Subcutaneous abdominal adipose tissue (tissue), 5 donors: ENCODE measurements at regions not wholly inside any gene's neighbourhood (a gene's known extent, or its start where the extent isn't known, plus 50 kb on each side); places are given as distances from the start of the nearest gene placed in this dataset.
"Not testable (repeated sequence)": the region's sequence is repeated elsewhere in the genome, so short reads cannot be mapped to it uniquely, and the experiment has no call there.

Experiments used
- H3K27ac ChIP-seq: one replicate; pipeline ENCODE4 v1.7.0; 2013; ENCODE audit warnings: low read depth, mild to moderate bottlenecking, inconsistent platforms, low read length, moderate library complexity
- H3K27me3 ChIP-seq, 5 donors: one replicate each; pipeline ENCODE4 v1.7.0; 2013; ENCODE audit warnings: low read length in 5 of 5, inconsistent platforms in 1 of 5; ENCODE audit not compliant: control insufficient read depth in 5 of 5, insufficient read depth in 4 of 5
- H3K36me3 ChIP-seq, 5 donors: one replicate each; pipeline ENCODE4 v1.7.0; 2013; ENCODE audit warnings: low read length in 5 of 5; ENCODE audit not compliant: control insufficient read depth in 5 of 5, insufficient read depth in 5 of 5
- H3K4me1 ChIP-seq, 5 donors: one replicate each; pipeline ENCODE4 v1.7.0; 2013; ENCODE audit warnings: low read length in 5 of 5, mild to moderate bottlenecking in 3 of 5, moderate library complexity in 1 of 5; ENCODE audit not compliant: control insufficient read depth in 5 of 5, insufficient read depth in 5 of 5
- H3K4me3 ChIP-seq, 5 donors: one replicate each; pipeline ENCODE4 v1.7.0; 2013; ENCODE audit warnings: low read length in 5 of 5, low read depth in 1 of 5
- H3K9ac ChIP-seq, 5 donors: one replicate each; pipeline ENCODE4 v1.7.0; 2013; ENCODE audit warnings: low read length in 5 of 5, mild to moderate bottlenecking in 4 of 5, moderate library complexity in 3 of 5
- H3K9me3 ChIP-seq, 5 donors: one replicate each; pipeline ENCODE4 v1.7.0; 2013; ENCODE audit warnings: low read length in 5 of 5; ENCODE audit not compliant: control insufficient read depth in 5 of 5
- donor health status: healthy.
- donor health status: healthy.
- donor health status: healthy.
- donor health status: healthy.
- donor health status: healthy.

DNA sequence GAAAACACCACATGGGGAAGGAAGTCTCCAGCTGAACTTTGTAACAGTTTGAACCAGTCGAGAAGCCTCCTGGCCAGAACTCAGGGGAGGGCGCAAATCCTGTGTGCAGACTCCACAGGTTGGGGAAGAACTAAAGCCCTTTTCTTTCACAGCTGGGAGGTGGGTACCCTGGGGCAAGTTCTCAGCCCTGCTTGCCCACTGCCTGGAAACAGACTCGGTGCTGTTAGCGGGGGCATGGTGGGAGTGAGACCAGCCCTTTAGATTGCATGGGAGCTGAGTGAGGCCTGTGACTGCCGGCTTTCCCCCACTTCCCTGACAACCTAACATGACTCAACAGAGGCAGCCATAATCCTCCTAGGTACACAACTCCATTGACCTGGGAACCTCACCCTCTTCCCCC lies 223.6 kb upstream of the DLGAP1 start:
- not testable (repeated sequence) for H3K9ac ChIP-seq, H3K27me3 ChIP-seq, H3K27ac ChIP-seq, H3K9me3 ChIP-seq, H3K36me3 ChIP-seq, H3K4me1 ChIP-seq, H3K4me3 ChIP-seq

DNA sequence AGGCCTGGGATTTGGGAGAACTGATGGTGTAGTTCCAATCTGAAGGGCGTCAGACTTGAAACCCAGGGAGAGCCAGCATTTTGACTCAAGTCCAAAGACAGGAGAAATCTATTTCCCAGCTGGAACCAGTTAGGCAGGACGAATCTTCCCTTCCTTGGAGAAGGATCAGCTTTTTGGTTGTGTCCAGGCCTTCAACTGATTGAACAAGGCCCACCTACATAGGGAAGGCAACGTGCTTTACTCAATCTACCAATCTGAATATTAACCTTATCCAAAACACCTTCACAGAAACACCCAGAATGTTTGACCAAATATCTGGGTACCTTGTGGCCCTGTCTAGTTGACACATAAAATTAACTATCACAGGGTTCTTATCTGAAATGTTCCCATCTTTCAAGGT lies 221.9 kb upstream of the DLGAP1 start:
- no peak overlapping the region for H3K27ac ChIP-seq
- H3K36me3 ChIP-seq, result no peaks in the 10 kb centered on the region
- no peak overlapping the region for H3K4me3 ChIP-seq
- peaks cover 0 to 5% (median 2%) of the 10 kb centered on the region in 5 donors for H3K9me3 ChIP-seq
- no peaks in the 10 kb centered on the region for H3K4me1 ChIP-seq
- H3K27me3 ChIP-seq, result no peaks in the 10 kb centered on the region
- H3K9ac ChIP-seq, result no peak overlapping the region

DNA sequence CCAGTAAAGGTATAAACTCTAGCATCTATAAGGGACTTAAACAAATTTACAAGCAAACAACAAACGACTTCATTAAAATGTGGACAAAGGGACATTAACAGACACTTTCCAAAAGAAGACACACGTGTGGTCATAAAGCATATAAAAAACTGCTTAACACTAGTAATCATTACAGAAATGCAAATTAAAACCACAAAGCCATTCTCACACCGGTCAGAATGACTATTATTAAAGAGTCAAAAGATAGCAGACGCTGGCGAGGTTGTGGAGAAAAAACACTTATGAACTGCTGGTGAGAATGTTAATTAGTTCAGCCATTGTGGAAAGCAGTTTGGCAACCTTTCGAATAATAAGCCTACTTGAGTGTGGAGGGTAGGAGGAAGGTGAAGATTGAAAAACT lies 217.1 kb upstream of the DLGAP1 start:
- no peak overlapping the region for H3K4me3 ChIP-seq
- no peaks in the 10 kb centered on the region for H3K36me3 ChIP-seq
- H3K4me1 ChIP-seq, result no peaks in the 10 kb centered on the region
- H3K9ac ChIP-seq, result no peak overlapping the region
- H3K9me3 ChIP-seq, result peaks cover under 1 to 28% (median 25%) of the 10 kb centered on the region in 5 donors
- H3K27ac ChIP-seq, result no peak overlapping the region
- no peaks in the 10 kb centered on the region for H3K27me3 ChIP-seq

DNA sequence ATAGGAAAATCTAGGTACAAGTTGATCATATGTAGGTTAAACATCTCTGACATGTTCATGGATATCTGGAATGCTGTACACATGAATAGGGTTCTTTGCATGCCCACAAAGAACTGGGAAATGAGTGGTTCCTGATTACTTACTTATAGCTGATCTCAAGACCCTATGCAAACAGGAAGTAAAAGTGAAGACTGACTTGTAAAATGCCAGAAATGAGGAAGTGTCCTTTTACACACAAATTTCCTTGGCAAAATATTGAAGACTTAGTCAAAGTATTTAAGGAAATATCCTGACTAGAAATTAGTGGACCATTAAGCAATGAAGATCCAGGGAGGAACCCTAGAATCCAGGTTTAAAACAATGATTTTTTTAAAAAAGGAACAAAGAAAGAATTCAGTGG lies 203.7 kb upstream of the DLGAP1 start:
- H3K4me1 ChIP-seq, result no peaks in the 10 kb centered on the region
- no peak overlapping the region for H3K27ac ChIP-seq
- no peak overlapping the region for H3K9ac ChIP-seq
- no peak overlapping the region for H3K4me3 ChIP-seq
- no peaks in the 10 kb centered on the region for H3K36me3 ChIP-seq
- H3K9me3 ChIP-seq, result peaks cover 0 to 3% (median 0%) of the 10 kb centered on the region in 5 donors
- H3K27me3 ChIP-seq, result peaks cover 0 to 2% (median 0%) of the 10 kb centered on the region in 5 donors

DNA sequence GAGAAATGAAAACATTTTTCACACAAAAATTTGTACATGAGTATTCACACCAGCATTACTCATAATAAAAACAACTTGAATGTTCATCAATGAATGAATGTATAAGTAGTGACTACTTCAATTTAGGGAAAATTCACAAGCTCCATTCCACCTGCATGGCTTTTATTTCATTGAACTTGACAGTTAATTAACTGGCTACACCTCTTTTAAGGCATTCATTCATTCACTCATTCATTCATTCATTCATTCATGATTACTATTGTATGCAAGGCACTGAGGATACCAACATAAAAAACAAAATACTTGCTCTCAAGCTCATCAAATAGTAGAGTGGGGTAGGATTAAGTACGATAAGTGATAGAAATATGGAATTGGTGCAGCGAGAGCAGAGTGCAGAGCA lies 198.3 kb upstream of the DLGAP1 start:
- Histone ChIP-seq H3K9me3 (peaks cover 0 to 2% (median 0%) of the 10 kb centered on the region in 5 donors), H3K9ac (no peak overlapping the region), H3K4me1 (no peaks in the 10 kb centered on the region), H3K27me3 (peaks cover 0 to 2% (median 0%) of the 10 kb centered on the region in 5 donors), H3K27ac (no peak overlapping the region), H3K36me3 (no peaks in the 10 kb centered on the region), H3K4me3 (no peak overlapping the region)

DNA sequence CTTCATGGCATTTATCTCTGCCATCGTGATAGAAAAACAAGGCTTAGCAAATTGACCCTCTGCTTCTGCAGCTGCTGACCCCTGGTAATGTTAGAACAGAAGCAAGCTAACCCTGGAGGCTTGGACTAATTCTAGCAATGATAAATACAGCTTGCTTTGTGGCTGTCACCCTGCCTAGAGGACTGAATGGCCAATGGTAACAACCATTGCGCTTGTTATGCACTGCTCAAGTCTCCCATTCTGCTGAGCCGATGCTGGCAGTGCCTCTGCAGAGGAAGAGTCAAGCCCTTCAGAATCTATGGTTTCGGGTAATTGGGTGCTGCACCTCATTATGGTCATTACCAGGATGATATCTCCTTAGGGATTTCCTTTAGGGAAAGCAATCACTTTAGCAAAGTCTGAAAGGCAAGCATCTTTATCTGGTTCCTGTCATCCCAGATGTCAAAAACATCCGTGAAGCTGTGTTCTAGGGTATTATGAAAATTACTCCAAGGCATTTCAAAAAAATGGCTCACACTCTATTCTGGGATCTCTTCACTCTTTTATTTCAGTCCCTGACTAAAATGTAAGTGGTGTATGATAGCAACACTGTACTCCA lies 186.8 kb upstream of the DLGAP1 start:
- no peak overlapping the region for H3K27ac ChIP-seq
- H3K4me3 ChIP-seq, result no peak overlapping the region
- H3K4me1 ChIP-seq, result no peaks in the 10 kb centered on the region
- no peaks in the 10 kb centered on the region for H3K27me3 ChIP-seq
- H3K9me3 ChIP-seq, result peaks cover 0 to 7% (median 0%) of the 10 kb centered on the region in 5 donors
- no peaks in the 10 kb centered on the region for H3K36me3 ChIP-seq
- H3K9ac ChIP-seq, result no peak overlapping the region

DNA sequence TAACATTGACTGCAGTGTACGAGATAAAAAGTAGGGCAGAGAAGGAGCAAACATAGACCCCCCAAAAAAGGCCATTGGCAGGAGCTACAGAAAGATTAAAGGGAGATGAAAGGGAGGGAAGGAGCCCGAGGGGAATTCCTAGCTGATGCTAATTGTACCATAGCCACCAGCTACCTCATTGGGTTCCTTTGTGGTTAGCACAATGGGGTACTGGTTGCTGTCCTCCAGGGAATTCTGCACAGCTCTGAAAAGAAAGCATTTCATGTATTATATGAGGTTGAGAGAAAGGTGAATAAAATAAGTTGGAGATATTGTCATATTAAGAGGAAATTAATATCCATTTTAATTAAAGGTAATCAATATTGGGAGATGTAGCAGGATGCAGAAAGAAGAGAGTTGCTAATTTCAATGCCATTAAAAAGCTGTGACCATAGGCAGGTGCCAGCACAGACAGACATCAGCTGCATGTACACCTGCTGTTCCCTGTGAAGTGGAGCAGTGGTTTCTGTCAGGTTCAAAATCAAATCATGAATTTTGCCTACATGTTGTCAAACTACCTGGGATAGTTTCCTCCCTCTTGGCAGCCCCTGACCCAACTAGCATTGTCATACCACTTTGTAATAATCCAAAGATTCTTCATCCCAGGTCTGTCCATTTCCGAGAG lies 185.4 kb upstream of the DLGAP1 start:
- Histone ChIP-seq H3K27me3 (no peaks in the 10 kb centered on the region), H3K9ac (no peak overlapping the region), H3K4me3 (no peak overlapping the region), H3K27ac (no peak overlapping the region), H3K36me3 (no peaks in the 10 kb centered on the region), H3K4me1 (no peaks in the 10 kb centered on the region), H3K9me3 (peaks cover 0 to 7% (median 0%) of the 10 kb centered on the region in 5 donors)

DNA sequence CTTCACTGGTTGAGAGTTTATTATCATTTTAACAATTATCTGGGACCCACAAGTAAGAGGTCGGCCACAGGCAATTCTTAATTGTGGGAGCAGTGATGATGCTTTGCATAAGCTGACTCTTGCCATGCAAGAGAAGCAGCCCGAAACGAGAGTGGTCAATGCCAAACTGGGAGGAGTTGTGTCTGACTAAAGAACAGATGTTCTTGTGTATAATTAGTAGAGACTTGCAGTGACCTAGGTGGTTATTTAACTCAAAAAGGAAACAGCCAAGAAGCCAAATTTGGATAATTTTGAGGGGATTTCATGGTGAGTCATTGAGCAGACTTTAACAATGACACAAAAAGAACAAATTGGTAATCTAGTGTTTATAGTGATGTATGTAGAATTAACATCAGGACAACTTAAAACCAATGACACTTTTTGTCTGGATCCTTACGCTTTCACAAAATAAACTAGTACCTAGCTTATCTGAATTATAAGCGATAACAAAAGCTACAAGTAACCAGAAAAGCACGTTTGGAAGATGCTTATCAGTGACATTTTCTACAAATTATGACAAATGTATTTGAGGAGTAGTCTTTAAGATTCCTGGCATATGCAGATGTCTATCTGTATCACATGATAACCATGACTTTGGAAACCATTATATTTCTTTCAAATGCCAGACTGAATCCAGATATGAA lies 184.7 kb upstream of the DLGAP1 start:
- Histone ChIP-seq H3K4me1 (no peaks in the 10 kb centered on the region), H3K36me3 (no peaks in the 10 kb centered on the region), H3K27me3 (no peaks in the 10 kb centered on the region), H3K27ac (no peak overlapping the region), H3K4me3 (no peak overlapping the region), H3K9ac (no peak overlapping the region), H3K9me3 (peaks cover 0 to 9% (median 2%) of the 10 kb centered on the region in 5 donors)

DNA sequence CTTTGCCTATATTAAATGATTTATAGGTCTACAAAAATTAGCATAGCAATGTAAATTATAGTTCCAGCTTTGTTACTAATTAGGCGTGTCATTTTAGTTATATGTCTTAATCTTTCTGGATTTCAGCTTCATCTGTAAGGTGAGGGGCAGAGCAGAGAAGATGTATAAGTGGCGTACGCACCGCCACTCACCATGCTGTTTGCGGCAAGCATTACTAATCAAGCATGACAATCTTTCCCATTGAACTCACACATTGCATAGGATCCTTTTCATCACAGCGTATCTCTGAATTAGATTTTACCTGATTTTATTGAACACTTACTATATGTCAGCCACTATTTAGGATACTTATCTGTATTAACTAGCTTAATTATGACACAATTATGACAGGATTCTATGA lies 183.6 kb upstream of the DLGAP1 start:
- Histone ChIP-seq H3K9ac (no peak overlapping the region), H3K27me3 (no peaks in the 10 kb centered on the region), H3K4me3 (no peak overlapping the region), H3K9me3 (peaks cover 0 to 11% (median 3%) of the 10 kb centered on the region in 5 donors), H3K4me1 (no peaks in the 10 kb centered on the region), H3K27ac (no peak overlapping the region), H3K36me3 (no peaks in the 10 kb centered on the region)

DNA sequence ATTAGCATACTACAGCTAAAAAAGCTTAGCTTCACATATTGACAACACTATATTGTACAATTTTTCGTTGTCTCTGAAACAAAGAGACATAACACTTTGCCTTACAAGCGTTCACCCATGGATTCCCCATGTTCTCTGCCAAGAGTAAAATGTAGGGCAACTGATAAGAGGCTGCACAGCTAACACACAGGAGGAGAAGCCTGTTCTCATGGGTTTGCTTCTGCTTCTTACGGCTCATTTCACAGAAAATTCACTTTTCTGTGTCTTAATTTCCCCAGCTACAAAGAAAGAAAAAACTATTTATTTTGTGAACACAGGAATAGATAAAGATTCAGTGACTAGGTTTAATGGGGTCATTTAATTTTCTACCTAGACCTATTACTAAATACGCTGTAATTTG lies 182.8 kb upstream of the DLGAP1 start:
- no peak overlapping the region for H3K4me3 ChIP-seq

More for the DNA sequence above, 182.8 kb upstream of the DLGAP1 start:
- Histone ChIP-seq H3K27ac (no peak overlapping the region), H3K27me3 (no peaks in the 10 kb centered on the region), H3K36me3 (no peaks in the 10 kb centered on the region), H3K4me1 (no peaks in the 10 kb centered on the region), H3K9ac (no peak overlapping the region), H3K9me3 (peaks cover 0 to 11% (median 3%) of the 10 kb centered on the region in 5 donors)
